H1 (cell line): ENCODE measurements at regions not wholly inside any gene's neighbourhood (a gene's known extent, or its start where the extent isn't known, plus 50 kb on each side); places are given as distances from the start of the nearest gene placed in this dataset.

Experiments used
- CHD1 ChIP-seq: IDR thresholded peaks from 2 replicates; pipeline ENCODE4 v1.6.1; 2012; ENCODE audit warnings: low read depth, low read length, improper control_type of control experiment
- CHD7 ChIP-seq: fragments of 300-600 bp; sonication (generic); IDR thresholded peaks from 2 replicates; pipeline ENCODE4 v1.7.1; 2012; ENCODE audit warnings: low read length, moderate library complexity, mild to moderate bottlenecking, inconsistent platforms; ENCODE audit not compliant: insufficient replicate concordance
- FOSL1 ChIP-seq: IDR thresholded peaks from 2 replicates; pipeline ENCODE4 v1.6.1; 2011; ENCODE audit warnings: mild to moderate bottlenecking, low read depth, low read length, moderate library complexity; ENCODE audit not compliant: insufficient read depth
- HDAC6 ChIP-seq: IDR thresholded peaks from one replicate; pipeline ENCODE4 v1.7.1; 2012; ENCODE audit warnings: low read depth, mild to moderate bottlenecking, inconsistent platforms, low read length, moderate library complexity
- SIN3A ChIP-seq, 2 experiments: IDR thresholded peaks in 1 of 2; conservative IDR thresholded peaks in 1 of 2; 2 replicates each; pipeline ENCODE4 v1.6.1; 2011 to 2012; ENCODE audit warnings: low read length in 2 of 2, improper control_type of control experiment in 1 of 2, low read depth in 1 of 2, mild to moderate bottlenecking in 1 of 2
- SUZ12 ChIP-seq: fragments of 200-600 bp; sonication (generic); IDR thresholded peaks from 2 replicates; pipeline ENCODE4 v1.6.1; 2012; ENCODE audit warnings: mild to moderate bottlenecking, inconsistent platforms, low read length, moderate library complexity, mixed read lengths
- TEAD4 ChIP-seq: IDR thresholded peaks from 2 replicates; pipeline ENCODE4 v1.6.1; 2012; ENCODE audit warnings: low read depth, low read length, inconsistent platforms, mixed read lengths

DNA sequence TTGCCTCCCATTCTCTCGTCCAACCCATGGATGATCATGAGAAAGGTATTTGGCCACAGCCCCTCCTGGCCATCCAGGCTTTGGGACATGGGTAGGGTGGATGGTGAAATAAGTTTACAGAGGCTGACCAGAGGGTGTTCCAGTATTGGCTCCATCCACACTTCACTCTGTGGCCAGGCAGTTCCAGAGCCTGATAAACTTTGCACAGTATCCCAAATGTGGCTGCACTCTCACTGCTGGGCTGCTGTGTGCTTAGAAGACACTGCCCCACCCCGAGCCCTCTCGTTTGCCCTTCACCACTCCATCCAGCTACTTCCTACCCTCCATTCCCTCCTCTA is 72.0 kb upstream of the ZMIZ1 start (continued):
- TF ChIP-seq CHD7 (no peak), HDAC6 (no peak), TEAD4 (no peak), SUZ12 (no peak), CHD1 (no peak), SIN3A (conservative IDR thresholded peaks at IDR 0.05 in 1 of 2, IDR thresholded peaks at IDR 0.05 in 1 of 2; ENCODE audit: low read depth in 1 of 2, low read length in 2 of 2) (no peak), FOSL1 (no peak)
